Chondrocyte (in vitro differentiated cells): ENCODE measurements at regions not wholly inside any gene's neighbourhood (a gene's known extent, or its start where the extent isn't known, plus 50 kb on each side); places are given as distances from the start of the nearest gene placed in this dataset.
"Not testable (repeated sequence)": the region's sequence is repeated elsewhere in the genome, so short reads cannot be mapped to it uniquely, and the experiment has no call there.

ENCODE experiments used
- DNase-seq: peaks from one replicate; pipeline ENCODE4 v3.0.0; 2021; ENCODE audit warnings: mixed read lengths, low spot score
- H3K27ac Mint-ChIP-seq: one replicate; pipeline ENCODE4 v1.8.0; 2021; ENCODE audit warnings: mild to moderate bottlenecking, moderate library complexity, mixed read lengths; ENCODE audit not compliant: unreplicated experiment
- H3K27me3 Mint-ChIP-seq: 2 replicates; pipeline ENCODE4 v1.8.0; 2021; ENCODE audit warnings: low read depth, mixed read lengths
- H3K36me3 Mint-ChIP-seq: 2 replicates; pipeline ENCODE4 v1.8.0; 2021; ENCODE audit warnings: low read depth, mixed read lengths
- H3K4me1 Mint-ChIP-seq: 2 replicates; pipeline ENCODE4 v1.8.0; 2021; ENCODE audit warnings: low read depth, mild to moderate bottlenecking, mixed read lengths
- H3K4me3 Mint-ChIP-seq: one replicate; pipeline ENCODE4 v1.8.0; 2021; ENCODE audit warnings: mild to moderate bottlenecking, moderate library complexity, mixed read lengths; ENCODE audit not compliant: unreplicated experiment
- H3K9me3 Mint-ChIP-seq: 2 replicates; pipeline ENCODE4 v1.8.0; 2021; ENCODE audit warnings: low read depth, mixed read lengths
- TF ChIP-seq, protein P1 (sequence below): fragments of 200-600 bp; sonication (generic); IDR thresholded peaks from 2 replicates; pipeline ENCODE4 v1.5.0; 2021; ENCODE audit warnings: antibody characterized with exemption, mild to moderate bottlenecking, moderate library complexity

DNA sequence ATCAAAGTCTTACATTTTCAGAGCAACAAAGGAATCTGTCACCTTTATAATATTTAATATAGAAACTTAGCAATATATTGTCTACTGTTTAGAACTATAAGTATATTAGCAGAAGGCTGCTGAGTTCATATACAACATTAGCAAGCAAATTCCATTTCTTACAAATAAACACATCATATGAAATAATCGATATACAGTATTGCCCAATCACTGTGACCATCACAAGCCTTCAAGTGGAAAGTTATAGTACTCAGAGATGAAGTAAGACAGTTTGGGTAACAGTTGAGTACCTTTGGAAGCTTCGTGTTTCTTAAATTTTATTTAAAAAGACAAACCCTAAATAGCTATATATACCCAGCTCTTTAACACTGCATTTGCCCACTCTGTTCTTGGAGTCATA, 135.2 kb upstream of the IRX1 start:
- DNase-seq, result no peak
- Mint-ChIP-seq H3K36me3 (no peaks in the 10 kb centered on the region), H3K4me3 (no peak overlapping the region), H3K4me1 (no peaks in the 10 kb centered on the region), H3K27ac (no peak overlapping the region), H3K9me3 (no peaks in the 10 kb centered on the region), H3K27me3 (no peaks in the 10 kb centered on the region)
- TF ChIP-seq, protein P1, sequence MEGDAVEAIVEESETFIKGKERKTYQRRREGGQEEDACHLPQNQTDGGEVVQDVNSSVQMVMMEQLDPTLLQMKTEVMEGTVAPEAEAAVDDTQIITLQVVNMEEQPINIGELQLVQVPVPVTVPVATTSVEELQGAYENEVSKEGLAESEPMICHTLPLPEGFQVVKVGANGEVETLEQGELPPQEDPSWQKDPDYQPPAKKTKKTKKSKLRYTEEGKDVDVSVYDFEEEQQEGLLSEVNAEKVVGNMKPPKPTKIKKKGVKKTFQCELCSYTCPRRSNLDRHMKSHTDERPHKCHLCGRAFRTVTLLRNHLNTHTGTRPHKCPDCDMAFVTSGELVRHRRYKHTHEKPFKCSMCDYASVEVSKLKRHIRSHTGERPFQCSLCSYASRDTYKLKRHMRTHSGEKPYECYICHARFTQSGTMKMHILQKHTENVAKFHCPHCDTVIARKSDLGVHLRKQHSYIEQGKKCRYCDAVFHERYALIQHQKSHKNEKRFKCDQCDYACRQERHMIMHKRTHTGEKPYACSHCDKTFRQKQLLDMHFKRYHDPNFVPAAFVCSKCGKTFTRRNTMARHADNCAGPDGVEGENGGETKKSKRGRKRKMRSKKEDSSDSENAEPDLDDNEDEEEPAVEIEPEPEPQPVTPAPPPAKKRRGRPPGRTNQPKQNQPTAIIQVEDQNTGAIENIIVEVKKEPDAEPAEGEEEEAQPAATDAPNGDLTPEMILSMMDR, result no peak

- Mint-ChIP-seq H3K9me3 (peaks cover 13% of the 10 kb centered on the region), H3K27me3 (no peaks in the 10 kb centered on the region), H3K36me3 (no peaks in the 10 kb centered on the region), H3K4me1 (no peaks in the 10 kb centered on the region), H3K27ac (no peak overlapping the region), H3K4me3 (no peak overlapping the region)
- TF ChIP-seq, protein P1, result no peak
- DNase-seq, result no peak
Observed at GRCh38 chr5:3456121-3456681, 139.4 kb upstream of the IRX1 start.

DNA sequence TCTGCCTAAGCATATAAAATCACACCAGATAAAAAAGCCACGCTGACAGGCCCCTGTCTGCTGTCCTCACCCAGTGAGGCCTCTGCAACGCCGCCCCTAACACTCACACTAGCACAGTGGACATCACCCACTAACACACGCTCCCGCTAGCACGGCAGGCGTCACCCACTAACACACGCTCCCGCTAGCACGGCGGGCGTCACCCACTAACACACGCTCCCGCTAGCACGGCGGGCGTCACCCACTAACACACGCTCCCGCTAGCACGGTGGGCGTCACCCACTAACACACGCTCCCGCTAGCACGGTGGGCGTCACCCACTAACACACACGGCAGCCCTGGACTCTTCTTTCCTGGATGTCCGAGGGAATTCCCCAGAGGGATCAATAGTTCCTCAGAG, 141.6 kb upstream of the IRX1 start:
- H3K27ac Mint-ChIP-seq, DNase-seq: not testable (repeated sequence)
- H3K9me3 Mint-ChIP-seq, result peaks cover 23% of the 10 kb centered on the region

DNA sequence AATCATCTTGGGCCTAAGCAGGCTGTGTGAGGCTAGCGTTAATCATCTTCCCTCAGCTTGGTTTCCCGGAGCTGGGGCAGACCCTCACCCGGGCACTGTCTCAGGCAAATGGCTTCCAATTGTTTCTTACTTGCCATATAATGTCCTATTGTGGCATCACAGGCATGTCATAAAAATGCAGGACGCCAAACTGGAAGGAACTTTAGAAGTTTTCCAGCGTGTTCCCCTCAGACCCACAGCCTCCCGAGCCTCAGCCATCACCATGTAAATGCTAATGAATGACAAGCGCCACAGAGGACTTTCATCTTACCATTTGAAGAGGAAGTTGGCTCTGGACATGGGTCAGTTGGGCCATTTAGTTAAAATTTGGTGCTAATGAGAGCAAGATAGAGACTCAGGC, 143.0 kb upstream of the IRX1 start:
- H3K4me3 Mint-ChIP-seq, result no peak overlapping the region
- no peaks in the 10 kb centered on the region for H3K4me1 Mint-ChIP-seq
- H3K27ac Mint-ChIP-seq, result no peak overlapping the region
- no peak for DNase-seq
- H3K27me3 Mint-ChIP-seq, result no peaks in the 10 kb centered on the region
- H3K36me3 Mint-ChIP-seq, result no peaks in the 10 kb centered on the region
- H3K9me3 Mint-ChIP-seq, result peaks cover 30% of the 10 kb centered on the region
- TF ChIP-seq, protein P1, result no peak

More for the DNA sequence above, 141.6 kb upstream of the IRX1 start:
- H3K36me3 Mint-ChIP-seq, H3K27me3 Mint-ChIP-seq, H3K4me3 Mint-ChIP-seq, H3K4me1 Mint-ChIP-seq: not testable (repeated sequence)

GRCh38 chr5:3451961-3452360, 143.7 kb upstream of the IRX1 start:
- TF ChIP-seq, protein P1, result no peak
- DNase-seq, result no peak
- H3K27ac Mint-ChIP-seq, result no peak overlapping the region
- H3K9me3 Mint-ChIP-seq, result peaks cover 30% of the 10 kb centered on the region
- no peaks in the 10 kb centered on the region for H3K4me1 Mint-ChIP-seq
- no peaks in the 10 kb centered on the region for H3K36me3 Mint-ChIP-seq
- H3K27me3 Mint-ChIP-seq, result no peaks in the 10 kb centered on the region
- H3K4me3 Mint-ChIP-seq, result no peak overlapping the region

DNA sequence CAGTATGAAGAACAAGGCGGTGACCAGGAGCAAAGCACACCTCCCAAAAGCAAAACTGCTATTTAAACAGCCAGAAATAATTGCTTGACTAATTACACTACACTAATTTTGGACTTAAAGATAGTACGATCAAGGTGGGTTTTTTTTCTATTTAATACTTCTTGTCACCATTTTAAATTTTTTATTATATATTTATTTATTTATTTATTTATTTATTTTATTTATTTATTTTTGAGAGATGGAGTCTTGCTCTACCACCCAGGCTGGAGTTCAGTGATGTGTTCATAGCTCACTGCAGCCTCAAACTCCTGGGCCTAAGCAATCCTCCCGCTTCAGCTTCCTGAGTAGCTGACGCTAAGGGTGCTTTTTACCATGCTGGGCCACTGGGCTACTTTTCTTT, 146.2 kb upstream of the IRX1 start:
- Mint-ChIP-seq H3K36me3 (no peaks in the 10 kb centered on the region), H3K4me3 (no peak overlapping the region), H3K27me3 (no peaks in the 10 kb centered on the region), H3K4me1 (no peaks in the 10 kb centered on the region), H3K9me3 (peaks cover 30% of the 10 kb centered on the region), H3K27ac (no peak overlapping the region)
- DNase-seq, result no peak
- TF ChIP-seq, protein P1, result no peak
